Gastroesophageal sphincter (tissue), 4 donors: ENCODE measurements at regions not wholly inside any gene's neighbourhood (a gene's known extent, or its start where the extent isn't known, plus 50 kb on each side); places are given as distances from the start of the nearest gene placed in this dataset.
"Not testable (repeated sequence)": the region's sequence is repeated elsewhere in the genome, so short reads cannot be mapped to it uniquely, and the experiment has no call there.

ENCODE experiments used
- ATAC-seq: fragments of 150-250 bp; one replicate; pipeline ENCODE4 v1.9.1; 2016; ENCODE audit warnings: mild to moderate bottlenecking, moderate library complexity
- H3K27ac ChIP-seq, 4 donors: fragments of 200-600 bp; sonication (generic) in 3 of 4; 1 replicate in 3 of 4; 2 replicates in 1 of 4; pipeline ENCODE4 v1.5.1; 2016 to 2019
- H3K27me3 ChIP-seq: fragments of 200-600 bp; sonication (generic); one replicate; pipeline ENCODE4 v1.5.1; 2019
- H3K36me3 ChIP-seq, 2 donors: fragments of 200-600 bp; sonication (generic); one replicate each; pipeline ENCODE4 v1.5.1; 2019; ENCODE audit warnings: control low read depth in 1 of 2
- H3K4me1 ChIP-seq, 3 donors: fragments of 200-600 bp; sonication (generic); 1 replicate in 2 of 3; 2 replicates in 1 of 3; pipeline ENCODE4 v1.5.1; 2016 to 2019; ENCODE audit warnings: control low read depth in 2 of 3
- H3K4me3 ChIP-seq, 2 donors: fragments of 200-600 bp; sonication (generic); one replicate each; pipeline ENCODE4 v1.5.1; 2019; ENCODE audit warnings: mild to moderate bottlenecking in 1 of 2, moderate library complexity in 1 of 2
- H3K9me3 ChIP-seq, 3 donors: fragments of 200-600 bp; sonication (generic); one replicate each; pipeline ENCODE4 v1.5.1; 2017 to 2019; ENCODE audit warnings: control low read depth in 2 of 3
- EP300 ChIP-seq: sonication (generic); formaldehyde crosslinking; IDR thresholded peaks from one replicate; pipeline ENCODE4 v1.6.1; 2017; ENCODE audit warnings: antibody characterized with exemption, mild to moderate bottlenecking
- POLR2A ChIP-seq, 2 donors: fragments of 450-650 bp; IDR thresholded peaks; one replicate each; pipeline ENCODE4 v1.6.1; 2017; ENCODE audit warnings: antibody characterized with exemption in 2 of 2, mild to moderate bottlenecking in 2 of 2, moderate library complexity in 1 of 2
- POLR2AphosphoS5 ChIP-seq: sonication (generic); formaldehyde crosslinking; IDR thresholded peaks from one replicate; pipeline ENCODE4 v1.6.1; 2017; ENCODE audit warnings: antibody characterized with exemption
- WGBS, 2 donors: methylation state at CpG; one replicate each; pipeline ENCODE4 v1.1.5; 2018; ENCODE audit warnings: low coverage in 1 of 2; 5-methylcytosine and 5-hydroxymethylcytosine counted together
- TF ChIP-seq, protein P1 (sequence below), 4 experiments: fragments of 200-600 bp in 2 of 4; fragments of 450-650 bp in 2 of 4; sonication (generic) in 1 of 4; IDR thresholded peaks; one replicate each; pipeline ENCODE4 v1.5.1; 2017 to 2019; ENCODE audit warnings: antibody characterized with exemption in 4 of 4, mild to moderate bottlenecking in 2 of 4, moderate library complexity in 2 of 4

DNA sequence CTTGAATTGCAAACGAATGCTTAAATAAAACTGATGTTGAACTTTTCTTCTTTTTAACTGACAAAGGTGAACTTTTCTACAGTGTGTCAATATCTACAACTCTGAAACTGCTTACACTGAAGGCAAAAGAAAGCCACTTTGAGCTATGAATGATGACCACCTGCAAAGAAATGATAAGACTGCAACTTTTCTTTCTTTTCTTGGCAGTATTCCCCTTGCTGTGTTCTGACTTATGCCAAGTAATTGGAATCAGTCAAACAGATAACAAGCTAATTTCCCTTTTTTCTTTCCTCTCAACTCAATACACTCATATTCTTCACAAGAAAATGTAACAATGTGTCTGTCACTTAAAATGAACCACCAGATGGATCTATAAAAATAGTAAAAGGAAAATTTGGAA, 588.1 kb upstream of the BRINP3 start:
- no peak overlapping the region for H3K4me3 ChIP-seq
- WGBS, 2 donors = 55 to 62% methylated on average over 1 of the region's 1 CpG
- TF ChIP-seq, protein P1, sequence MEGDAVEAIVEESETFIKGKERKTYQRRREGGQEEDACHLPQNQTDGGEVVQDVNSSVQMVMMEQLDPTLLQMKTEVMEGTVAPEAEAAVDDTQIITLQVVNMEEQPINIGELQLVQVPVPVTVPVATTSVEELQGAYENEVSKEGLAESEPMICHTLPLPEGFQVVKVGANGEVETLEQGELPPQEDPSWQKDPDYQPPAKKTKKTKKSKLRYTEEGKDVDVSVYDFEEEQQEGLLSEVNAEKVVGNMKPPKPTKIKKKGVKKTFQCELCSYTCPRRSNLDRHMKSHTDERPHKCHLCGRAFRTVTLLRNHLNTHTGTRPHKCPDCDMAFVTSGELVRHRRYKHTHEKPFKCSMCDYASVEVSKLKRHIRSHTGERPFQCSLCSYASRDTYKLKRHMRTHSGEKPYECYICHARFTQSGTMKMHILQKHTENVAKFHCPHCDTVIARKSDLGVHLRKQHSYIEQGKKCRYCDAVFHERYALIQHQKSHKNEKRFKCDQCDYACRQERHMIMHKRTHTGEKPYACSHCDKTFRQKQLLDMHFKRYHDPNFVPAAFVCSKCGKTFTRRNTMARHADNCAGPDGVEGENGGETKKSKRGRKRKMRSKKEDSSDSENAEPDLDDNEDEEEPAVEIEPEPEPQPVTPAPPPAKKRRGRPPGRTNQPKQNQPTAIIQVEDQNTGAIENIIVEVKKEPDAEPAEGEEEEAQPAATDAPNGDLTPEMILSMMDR (IDR thresholded peaks at IDR 0.05) = no peak
- TF ChIP-seq POLR2AphosphoS5 = no peak
- TF ChIP-seq EP300 = no peak
- TF ChIP-seq POLR2A (IDR thresholded peaks at IDR 0.05) = no peak
- no peaks in the 10 kb centered on the region for H3K36me3 ChIP-seq
- no peaks in the 10 kb centered on the region for H3K4me1 ChIP-seq
- no peaks in the 10 kb centered on the region for H3K27me3 ChIP-seq
- ATAC-seq = no peak
- H3K27ac ChIP-seq = no peak overlapping the region
- H3K9me3 ChIP-seq = no peaks in the 10 kb centered on the region

DNA sequence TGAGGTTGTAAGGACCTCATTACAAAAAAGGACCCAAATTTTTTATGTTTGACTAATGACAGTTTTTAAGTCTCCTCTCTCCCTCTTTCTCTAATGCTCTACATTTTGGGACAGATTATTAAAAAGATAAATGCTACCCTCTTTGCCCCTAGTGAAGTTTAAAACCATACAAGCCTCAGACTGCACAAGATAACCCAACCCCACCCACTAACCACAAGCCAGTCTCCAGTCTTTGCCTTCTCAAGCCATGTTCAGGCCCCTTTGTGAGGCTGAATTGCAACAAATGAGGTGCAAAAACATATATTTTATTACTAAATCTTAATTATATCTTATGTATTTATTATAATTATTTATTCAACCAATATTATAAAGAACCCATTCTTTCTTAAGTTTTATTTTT, 597.2 kb upstream of the BRINP3 start:
- no peaks in the 10 kb centered on the region for H3K4me1 ChIP-seq
- TF ChIP-seq EP300 (no peak), POLR2A (IDR thresholded peaks at IDR 0.05) (no peak), POLR2AphosphoS5 (no peak)
- TF ChIP-seq, protein P1 (IDR thresholded peaks at IDR 0.05) = no peak
- no peaks in the 10 kb centered on the region for H3K36me3 ChIP-seq
- no peaks in the 10 kb centered on the region for H3K27me3 ChIP-seq
- no peak for ATAC-seq
- H3K4me3 ChIP-seq = no peak overlapping the region
- no peaks in the 10 kb centered on the region for H3K9me3 ChIP-seq
- no peak overlapping the region for H3K27ac ChIP-seq

DNA sequence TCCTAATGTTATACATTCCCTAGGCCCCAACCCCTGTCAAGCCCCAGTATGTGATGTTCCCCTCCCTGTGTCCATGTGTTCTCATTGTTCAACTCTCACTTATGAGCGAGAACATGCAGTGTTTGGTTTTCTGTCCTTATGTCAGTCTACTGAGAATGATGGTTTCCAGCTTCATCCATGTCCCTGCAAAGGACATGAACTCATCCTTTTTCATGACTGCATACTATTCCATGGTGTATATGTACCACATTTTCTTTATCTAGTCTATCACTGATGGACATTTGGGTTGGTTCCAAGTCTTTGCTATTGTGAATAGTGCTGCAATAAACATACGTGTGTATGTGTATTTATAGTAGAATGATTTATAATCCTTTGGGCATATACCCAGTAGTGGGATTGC, 605.4 kb upstream of the BRINP3 start:
- H3K27me3 ChIP-seq, ATAC-seq, H3K27ac ChIP-seq, H3K4me3 ChIP-seq, H3K9me3 ChIP-seq, H3K36me3 ChIP-seq, H3K4me1 ChIP-seq: not testable (repeated sequence)
- WGBS, 2 donors = 67 to 100% methylated on average over 1 of the region's 2 CpGs

DNA sequence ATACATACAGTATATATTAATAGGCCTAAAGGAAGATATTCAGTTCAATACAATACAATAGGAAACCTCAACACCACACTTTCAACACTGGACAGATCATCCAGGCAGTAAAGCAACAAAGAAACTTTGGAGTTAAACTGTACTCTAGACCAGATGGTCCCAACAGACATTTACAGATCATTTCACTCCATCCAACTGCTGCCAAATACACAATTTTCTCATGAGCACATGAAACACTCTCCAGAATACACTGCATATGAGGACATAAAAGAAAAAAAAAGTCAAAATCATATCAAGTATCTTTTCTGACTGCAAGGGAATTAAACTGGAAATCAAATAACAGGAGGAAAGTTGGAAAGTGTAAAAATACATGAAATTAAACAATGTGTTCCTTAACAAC, 607.5 kb upstream of the BRINP3 start:
- Histone ChIP-seq H3K27me3 (no peaks in the 10 kb centered on the region), H3K4me1 (no peaks in the 10 kb centered on the region), H3K27ac (no peak overlapping the region), H3K4me3 (no peak overlapping the region), H3K36me3 (no peaks in the 10 kb centered on the region), H3K9me3 (no peaks in the 10 kb centered on the region)
- no peak for ATAC-seq
- TF ChIP-seq POLR2A (IDR thresholded peaks at IDR 0.05) (no peak), POLR2AphosphoS5 (no peak), EP300 (no peak)
- TF ChIP-seq, protein P1 (IDR thresholded peaks at IDR 0.05) = no peak

DNA sequence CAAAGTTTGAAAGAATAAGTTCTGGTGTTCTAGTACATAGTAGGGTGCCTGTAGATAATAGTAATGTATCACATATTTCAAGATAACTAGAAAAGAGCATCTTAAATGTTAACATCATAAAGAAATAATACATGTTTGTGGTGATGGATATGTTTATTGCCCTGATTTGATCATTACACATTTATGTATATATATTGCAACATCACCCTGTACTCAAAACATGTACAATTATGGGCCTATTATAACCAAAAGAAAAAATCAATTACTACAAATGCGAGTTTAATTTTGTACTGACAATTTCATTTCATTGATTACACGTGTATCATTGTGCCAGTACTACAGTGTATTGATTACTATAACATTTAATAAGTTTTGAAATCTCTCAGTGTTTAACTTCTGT, 609.2 kb upstream of the BRINP3 start:
- H3K36me3 ChIP-seq = no peaks in the 10 kb centered on the region
- no peaks in the 10 kb centered on the region for H3K27me3 ChIP-seq
- no peak overlapping the region for H3K27ac ChIP-seq
- no peak overlapping the region for H3K4me3 ChIP-seq
- no peak for TF ChIP-seq POLR2A (IDR thresholded peaks at IDR 0.05)
- TF ChIP-seq, protein P1 (IDR thresholded peaks at IDR 0.05) = no peak
- no peak for TF ChIP-seq EP300
- no peak for TF ChIP-seq POLR2AphosphoS5
- 67 to 78% methylated on average over 2 of the region's 2 CpGs for WGBS, 2 donors
- H3K4me1 ChIP-seq = no peaks in the 10 kb centered on the region
- no peaks in the 10 kb centered on the region for H3K9me3 ChIP-seq
- no peak for ATAC-seq

DNA sequence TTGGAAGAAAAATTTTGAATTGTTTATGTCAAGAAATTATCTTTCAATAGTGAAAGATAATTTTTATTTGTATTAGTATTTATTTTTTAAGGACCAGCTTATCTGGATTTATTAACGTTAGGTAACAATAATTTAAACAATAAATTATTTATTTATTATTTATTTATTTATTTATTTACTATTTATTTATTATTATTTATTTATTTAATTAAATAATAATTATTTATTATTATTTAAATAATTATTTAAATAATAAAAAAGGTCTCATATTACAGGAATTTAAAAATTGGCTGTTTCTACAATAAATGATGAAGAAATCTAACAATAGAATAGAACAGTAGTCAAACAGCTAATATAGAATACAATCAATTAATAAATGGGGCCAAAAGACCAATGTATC, 618.7 kb upstream of the BRINP3 start:
- Histone ChIP-seq H3K4me3 (no peak overlapping the region), H3K27me3 (no peaks in the 10 kb centered on the region), H3K36me3 (no peaks in the 10 kb centered on the region), H3K9me3 (no peaks in the 10 kb centered on the region), H3K4me1 (no peaks in the 10 kb centered on the region), H3K27ac (no peak overlapping the region)
- 71 to 92% methylated on average over 1 of the region's 1 CpG for WGBS, 2 donors
- ATAC-seq = no peak
- TF ChIP-seq POLR2AphosphoS5 = no peak
